HepG2 (cell line): ENCODE measurements at regions not wholly inside any gene's neighbourhood (a gene's known extent, or its start where the extent isn't known, plus 50 kb on each side); places are given as distances from the start of the nearest gene placed in this dataset.

Experiments
- ATAC-seq: fragments of 200-7000 bp; cut with Tn5 transposase; 3 replicates; pipeline ENCODE4 v1.9.1; 2020; ENCODE audit warnings: mild to moderate bottlenecking, moderate library complexity
- BruUV-seq: library from RNA; stranded (reverse); fragments of 400-500 nt; replicated peaks from 2 replicates; lab custom pipeline; 2021; lab: Mats Ljungman, UMichigan
- CTCF ChIA-PET: fragments of 300-600 bp; formaldehyde crosslinking; extraction: SDS; loops from one replicate; lab custom pipeline; 2021; ENCODE audit warnings: low total read pairs, inconsistent platforms, low intra/inter-chr PET ratio; lab: Yijun Ruan, JAX
- POLR2A ChIA-PET: fragments of 350-600 bp; sonication (Branson Sonifier 250); formaldehyde crosslinking; loops from one replicate; lab custom pipeline; 2020; ENCODE audit warnings: antibody characterized with exemption, inconsistent platforms; lab: Yijun Ruan, JAX
- DNase-seq: peaks from one replicate; pipeline ENCODE4 v3.0.0-alpha.2; 2015; ENCODE audit warnings: low spot score
- FAIRE-seq: peaks from 3 replicates; lab custom pipeline; 2011; peaks lifted over from hg19 to GRCh38; lab: Jason Lieb, UNC
- H2AFZ ChIP-seq: one replicate; pipeline ENCODE4 v1.6.1; 2011; ENCODE audit warnings: low read length, inconsistent platforms
- H3K27ac ChIP-seq: fragments of 300-600 bp; 3 replicates; pipeline ENCODE4 v1.8.0; 2011; ENCODE audit warnings: mixed run types, mild to moderate bottlenecking, mixed read lengths, low read length, inconsistent platforms; ENCODE audit not compliant: insufficient read depth; ENCODE audit errors: extremely low read length
- H3K27me3 ChIP-seq, 2 experiments: fragments of 200-600 bp in 1 of 2; 2 replicates in 1 of 2; 3 replicates in 1 of 2; pipeline versions ENCODE4 v1.6.0 to v1.8.0; 2011; ENCODE audit warnings: low read length in 2 of 2, mild to moderate bottlenecking in 2 of 2, moderate library complexity in 2 of 2, inconsistent platforms in 1 of 2; ENCODE audit not compliant: insufficient read depth in 2 of 2, control insufficient read depth in 1 of 2
- H3K36me3 ChIP-seq, 2 experiments: fragments of 200-600 bp in 1 of 2; replicated peaks in 1 of 2; 2 replicates in 1 of 2; 3 replicates in 1 of 2; pipeline versions ENCODE4 v1.5.1 to v1.8.0; 2011; ENCODE audit warnings: low read length in 2 of 2, inconsistent platforms in 1 of 2; ENCODE audit not compliant: insufficient read depth in 2 of 2, control insufficient read depth in 1 of 2
- H3K4me1 ChIP-seq: 2 replicates; pipeline ENCODE4 v1.5.1; 2012; ENCODE audit warnings: low read length, inconsistent platforms; ENCODE audit not compliant: insufficient read depth
- H3K4me2 ChIP-seq: 2 replicates; pipeline ENCODE4 v1.6.0; 2011; ENCODE audit warnings: low read depth, low read length, inconsistent platforms
- H3K4me3 ChIP-seq, 3 experiments: fragments of 200-600 bp in 1 of 3; sonication (generic), shearing (Covaris generic) in 1 of 3; replicated peaks in 1 of 3; 2 replicates each; pipeline ENCODE4 v1.5.1; 2011 to 2016; ENCODE audit warnings: low read length in 3 of 3, inconsistent platforms in 2 of 3, low read depth in 2 of 3, mild to moderate bottlenecking in 2 of 3, control low read depth in 1 of 3, mixed read lengths in 1 of 3; ENCODE audit not compliant: insufficient read depth in 1 of 3
- H3K79me2 ChIP-seq: one replicate; pipeline ENCODE4 v1.6.1; 2011; ENCODE audit warnings: low read length, inconsistent platforms; ENCODE audit not compliant: insufficient read depth
- H3K9ac ChIP-seq: 2 replicates; pipeline ENCODE4 v1.6.0; 2011; ENCODE audit warnings: mild to moderate bottlenecking, low read depth, low read length, inconsistent platforms; ENCODE audit not compliant: insufficient read depth
- H3K9me3 ChIP-seq: 2 replicates; pipeline ENCODE4 v1.5.1; 2012; ENCODE audit warnings: mild to moderate bottlenecking, low read length
- H4K20me1 ChIP-seq: 2 replicates; pipeline ENCODE4 v1.6.0; 2011; ENCODE audit warnings: inconsistent platforms, mild to moderate bottlenecking, low read length, moderate library complexity; ENCODE audit not compliant: insufficient read depth
- AHDC1 ChIP-seq: sonication (generic); formaldehyde crosslinking; IDR thresholded peaks from 2 replicates; pipeline ENCODE4 v1.5.1; 2020; ENCODE audit warnings: mild to moderate bottlenecking, missing genetic modification reagents, borderline replicate concordance
- NFE2 ChIP-seq: sonication (generic); formaldehyde crosslinking; IDR thresholded peaks from 2 replicates; pipeline ENCODE4 v1.4.0; 2020; ENCODE audit warnings: missing genetic modification reagents
- RARG ChIP-seq: sonication (generic); formaldehyde crosslinking; IDR thresholded peaks from 2 replicates; pipeline ENCODE4 v1.4.0; 2020; ENCODE audit warnings: low read depth, mild to moderate bottlenecking, missing genetic modification reagents
- RXRB ChIP-seq: IDR thresholded peaks from 2 replicates; pipeline ENCODE4 v1.6.1; 2016; ENCODE audit warnings: borderline replicate concordance, missing genetic modification reagents, missing compliant biosample characterization
- ZBTB34 ChIP-seq: sonication (generic); formaldehyde crosslinking; IDR thresholded peaks from 2 replicates; pipeline ENCODE4 v1.8.0; 2022; ENCODE audit warnings: mild to moderate bottlenecking, missing genetic modification reagents
- ZNF512 ChIP-seq: sonication (generic); formaldehyde crosslinking; IDR thresholded peaks from 2 replicates; pipeline ENCODE4 v1.4.0; 2020; ENCODE audit warnings: mild to moderate bottlenecking, missing genetic modification reagents
- ZNF660 ChIP-seq: sonication (generic); formaldehyde crosslinking; IDR thresholded peaks from 2 replicates; pipeline ENCODE4 v1.5.1; 2020; ENCODE audit warnings: mild to moderate bottlenecking, low read depth, missing genetic modification reagents, borderline replicate concordance
- WGBS: methylation state at CpG from one replicate; pipeline ENCODE4 v1.1.6; 2017; ENCODE audit warnings: low lambda C conversion rate; 5-methylcytosine and 5-hydroxymethylcytosine counted together
- in situ Hi-C: cut with HindIII; loops from 2 replicates; pipeline ENCODE4 v1.10.0; 2017; ENCODE audit warnings: low pct_unique_long_range_greater_than_20kb; ENCODE audit not compliant: extremely low pct_ligation_motif_present
- intact Hi-C: fragments of 100-400 bp; cut with micrococcal nuclease; formaldehyde crosslinking; loops from one replicate; pipeline ENCODE4 v1.10.0; 2022; ENCODE audit not compliant: unreplicated experiment

- in situ Hi-C loops: no loop called here
- CTCF ChIA-PET: no interaction called here
- ATAC-seq (no peak), FAIRE-seq (no peak), DNase-seq (no peak)
- H4K20me1 ChIP-seq: no peaks in the 10 kb centered on the region
- H3K9ac ChIP-seq: no peak overlapping the region
- no peak overlapping the region for H3K27ac ChIP-seq
- H3K79me2 ChIP-seq: no peaks in the 10 kb centered on the region
- H3K4me1 ChIP-seq: no peaks in the 10 kb centered on the region
- peaks cover 65% of the 10 kb centered on the region for H3K9me3 ChIP-seq
- intact Hi-C loops: no loop called here
- no peaks in the 10 kb centered on the region for H3K27me3 ChIP-seq
- no TSS peak for BruUV-seq
- H2AFZ ChIP-seq: no peak overlapping the region
- 3% methylated on average over 2 of the region's 2 CpGs for WGBS
- TF ChIP-seq ZNF660 (CRISPR knock-in tag): no peak
- TF ChIP-seq ZBTB34: no peak
- TF ChIP-seq ZNF512: no peak
- TF ChIP-seq NFE2 (CRISPR knock-in tag): no peak
- no peak for TF ChIP-seq RXRB (CRISPR knock-in tag)
- no peak for TF ChIP-seq RARG (CRISPR knock-in tag)
- no peak for TF ChIP-seq AHDC1
- no peak overlapping the region for H3K4me3 ChIP-seq
- H3K4me2 ChIP-seq: no peak overlapping the region
- POLR2A ChIA-PET: no interaction called here
- no peaks in the 10 kb centered on the region for H3K36me3 ChIP-seq
These were observed 526.7 kb downstream of the SH3BGRL start for GRCh38 chrX:81728622-81729021.
